Transverse colon (tissue), 4 donors: ENCODE measurements at regions not wholly inside any gene's neighbourhood (a gene's known extent, or its start where the extent isn't known, plus 50 kb on each side); places are given as distances from the start of the nearest gene placed in this dataset.

ENCODE experiments used
- DNase-seq: peaks from one replicate; pipeline ENCODE4 v3.0.0-alpha.2; 2019
- H3K27ac ChIP-seq, 4 donors: fragments of 200-600 bp; sonication (generic); 2 replicates each; pipeline ENCODE4 v1.5.1; 2016 to 2018; ENCODE audit warnings: inconsistent platforms in 4 of 4
- H3K27me3 ChIP-seq: fragments of 200-600 bp; sonication (generic); 2 replicates; pipeline ENCODE4 v1.5.1; 2017; ENCODE audit warnings: inconsistent platforms
- H3K36me3 ChIP-seq, 4 donors: fragments of 200-600 bp; sonication (generic); 2 replicates each; pipeline ENCODE4 v1.5.1; 2017 to 2019; ENCODE audit warnings: inconsistent platforms in 4 of 4
- H3K4me1 ChIP-seq, 4 donors: fragments of 200-600 bp; sonication (generic); 2 replicates each; pipeline ENCODE4 v1.5.1; 2017 to 2020; ENCODE audit warnings: inconsistent platforms in 4 of 4
- H3K4me3 ChIP-seq, 4 donors: fragments of 200-600 bp; sonication (generic); 1 replicate in 1 of 4; 2 replicates in 3 of 4; pipeline versions ENCODE4 v1.5.1 to v1.6.1; 2017 to 2019; ENCODE audit warnings: inconsistent platforms in 4 of 4
- H3K9me3 ChIP-seq, 2 donors: fragments of 200-600 bp; sonication (generic); 2 replicates each; pipeline ENCODE4 v1.5.1; 2017 to 2019; ENCODE audit warnings: inconsistent platforms in 2 of 2
- CTCF ChIP-seq, 5 experiments: fragments of 200-600 bp in 3 of 5; fragments of 450-650 bp in 2 of 5; sonication (generic) in 3 of 5; IDR thresholded peaks; 1 replicate in 2 of 5; 2 replicates in 3 of 5; pipeline ENCODE4 v1.5.1; 2016 to 2017; ENCODE audit warnings: antibody characterized with exemption in 5 of 5, inconsistent platforms in 3 of 5, mild to moderate bottlenecking in 2 of 5, moderate library complexity in 1 of 5
- EP300 ChIP-seq: sonication (generic); formaldehyde crosslinking; IDR thresholded peaks from one replicate; pipeline ENCODE4 v1.6.1; 2017; ENCODE audit warnings: antibody characterized with exemption, low read depth
- POLR2A ChIP-seq: fragments of 450-650 bp; IDR thresholded peaks from one replicate; pipeline ENCODE4 v1.6.1; 2016; ENCODE audit warnings: antibody characterized with exemption, mild to moderate bottlenecking, moderate library complexity
- POLR2AphosphoS5 ChIP-seq, 3 donors: sonication (generic); formaldehyde crosslinking; IDR thresholded peaks; one replicate each; pipeline ENCODE4 v1.6.1; 2016; ENCODE audit warnings: antibody characterized with exemption in 3 of 3
- WGBS, 2 donors: methylation state at CpG; one replicate each; pipeline ENCODE4 v1.1.5; 2018; ENCODE audit warnings: low coverage in 1 of 2; 5-methylcytosine and 5-hydroxymethylcytosine counted together
- in situ Hi-C, 4 donors: fragments of 200-750 bp; cut with MboI; loops; one replicate each; pipeline versions ENCODE4 v1.15.0 to v1.15.1; 2017; ENCODE audit warnings: low sequenced_read_pairs in 3 of 4, low pct_ligation_motif_present in 1 of 4, low pct_unique_long_range_greater_than_20kb in 1 of 4
- intact Hi-C: fragments of 100-400 bp; cut with DNase I; formaldehyde crosslinking; loops from one replicate; pipeline ENCODE4 v1.15.1; 2023; ENCODE audit warnings: low total_unique reads

- no peak for DNase-seq
- intact Hi-C loops (no loop called here), in situ Hi-C loops (no loop called here)
- 70 to 81% methylated on average over 1 of the region's 1 CpG for WGBS, 2 donors
- H3K27ac ChIP-seq, result no peak overlapping the region
- H3K4me1 ChIP-seq, result no peaks in the 10 kb centered on the region
- no peaks in the 10 kb centered on the region for H3K36me3 ChIP-seq
- no peaks in the 10 kb centered on the region for H3K27me3 ChIP-seq
- TF ChIP-seq POLR2A (no peak), CTCF (IDR thresholded peaks at IDR 0.05) (no peak), EP300 (no peak), POLR2AphosphoS5 (IDR thresholded peaks at IDR 0.05) (no peak)
- no peak overlapping the region for H3K4me3 ChIP-seq
- H3K9me3 ChIP-seq, result no peaks in the 10 kb centered on the region
Observed at GRCh38 chr4:27846951-27847350, 986.3 kb downstream of the STIM2 start.

GRCh38 chr4:27861381-27861787 is 1000.7 kb downstream of the STIM2 start:
- intact Hi-C loops, result no loop called here
- Histone ChIP-seq H3K36me3 (no peaks in the 10 kb centered on the region), H3K4me1 (no peaks in the 10 kb centered on the region), H3K9me3 (no peaks in the 10 kb centered on the region), H3K27me3 (no peaks in the 10 kb centered on the region), H3K27ac (no peak overlapping the region), H3K4me3 (no peak overlapping the region)
- in situ Hi-C loops, result no loop called here
- 50% methylated on average over 1 of the region's 1 CpG; no CpG with 5 or more reads in 1 of the 2 donors for WGBS, 2 donors
- DNase-seq, result no peak
- TF ChIP-seq EP300, result no peak
- TF ChIP-seq CTCF (IDR thresholded peaks at IDR 0.05), result peak in 1 of 5 experiments; percentile 11
- no peak for TF ChIP-seq POLR2AphosphoS5 (IDR thresholded peaks at IDR 0.05)
- TF ChIP-seq POLR2A, result no peak

GRCh38 chr4:27861802-27862201 is 1001.2 kb downstream of the STIM2 start:
- 71 to 77% methylated on average over 4 to 5 of the region's 5 CpGs for WGBS, 2 donors
- Histone ChIP-seq H3K27ac (no peak overlapping the region), H3K4me3 (no peak overlapping the region), H3K27me3 (no peaks in the 10 kb centered on the region), H3K9me3 (no peaks in the 10 kb centered on the region), H3K36me3 (no peaks in the 10 kb centered on the region), H3K4me1 (no peaks in the 10 kb centered on the region)
- DNase-seq, result no peak
- intact Hi-C loops, result no loop called here
- TF ChIP-seq CTCF (IDR thresholded peaks at IDR 0.05) (no peak), EP300 (no peak), POLR2AphosphoS5 (IDR thresholded peaks at IDR 0.05) (no peak), POLR2A (no peak)
- in situ Hi-C loops, result no loop called here

GRCh38 chr4:27873596-27873995 is 1013.0 kb downstream of the STIM2 start:
- no peak for DNase-seq
- intact Hi-C loops (no loop called here), in situ Hi-C loops (no loop called here)
- Histone ChIP-seq H3K4me1 (no peaks in the 10 kb centered on the region), H3K27me3 (no peaks in the 10 kb centered on the region), H3K4me3 (no peak overlapping the region), H3K9me3 (no peaks in the 10 kb centered on the region), H3K36me3 (no peaks in the 10 kb centered on the region), H3K27ac (no peak overlapping the region)
- TF ChIP-seq EP300 (no peak), CTCF (IDR thresholded peaks at IDR 0.05) (no peak), POLR2AphosphoS5 (IDR thresholded peaks at IDR 0.05) (no peak)
